H1 (cell line): ENCODE measurements at regions not wholly inside any gene's neighbourhood (a gene's known extent, or its start where the extent isn't known, plus 50 kb on each side); places are given as distances from the start of the nearest gene placed in this dataset.

ENCODE experiments used
- ASH2L ChIP-seq: fragments of 200-600, 300-600 bp; sonication (generic); IDR thresholded peaks from one replicate; pipeline ENCODE4 v1.7.1; 2017; ENCODE audit warnings: low read length
- CEBPB ChIP-seq: IDR thresholded peaks from 2 replicates; pipeline ENCODE4 v1.6.1; 2012; ENCODE audit warnings: low read depth, low read length
- MAFK ChIP-seq: IDR thresholded peaks from 2 replicates; pipeline ENCODE4 v1.6.1; 2012; ENCODE audit warnings: low read depth, mild to moderate bottlenecking, improper control_type of control experiment, low read length
- RAD21 ChIP-seq, 2 experiments: IDR thresholded peaks in 1 of 2; conservative IDR thresholded peaks in 1 of 2; 2 replicates each; pipeline ENCODE4 v1.6.1; 2011; ENCODE audit warnings: low read depth in 2 of 2, low read length in 2 of 2, improper control_type of control experiment in 1 of 2, inconsistent platforms in 1 of 2, mild to moderate bottlenecking in 1 of 2, moderate library complexity in 1 of 2
- SAP30 ChIP-seq: fragments of 300-600 bp; sonication (generic); IDR thresholded peaks from 2 replicates; pipeline ENCODE4 v1.7.1; 2012; ENCODE audit warnings: low read length, moderate library complexity, mild to moderate bottlenecking, inconsistent platforms; ENCODE audit not compliant: insufficient read depth, insufficient replicate concordance
- TAF1 ChIP-seq: IDR thresholded peaks from 2 replicates; pipeline ENCODE4 v1.6.1; 2011; ENCODE audit warnings: mild to moderate bottlenecking, low read depth, low read length
- TAF7 ChIP-seq: optimal IDR thresholded peaks from 2 replicates; pipeline ENCODE3; 2011; ENCODE audit warnings: low read depth, mild to moderate bottlenecking, inconsistent platforms, low read length, moderate library complexity, borderline replicate concordance
- TCF12 ChIP-seq: IDR thresholded peaks from 2 replicates; pipeline ENCODE4 v1.6.1; 2011; ENCODE audit warnings: low read depth, mild to moderate bottlenecking, low read length
- TF ChIP-seq, protein P1 (sequence below): fragments of 300-600 bp; sonication (generic); IDR thresholded peaks from 2 replicates; pipeline ENCODE4 v1.7.1; 2012; ENCODE audit warnings: low read length, moderate library complexity, mild to moderate bottlenecking, inconsistent platforms; ENCODE audit not compliant: insufficient replicate concordance
- TF ChIP-seq, protein P2 (sequence below): IDR thresholded peaks from 2 replicates; pipeline ENCODE4 v1.6.1; 2011; ENCODE audit warnings: low read depth, mild to moderate bottlenecking, low read length; ENCODE audit not compliant: insufficient read depth

DNA sequence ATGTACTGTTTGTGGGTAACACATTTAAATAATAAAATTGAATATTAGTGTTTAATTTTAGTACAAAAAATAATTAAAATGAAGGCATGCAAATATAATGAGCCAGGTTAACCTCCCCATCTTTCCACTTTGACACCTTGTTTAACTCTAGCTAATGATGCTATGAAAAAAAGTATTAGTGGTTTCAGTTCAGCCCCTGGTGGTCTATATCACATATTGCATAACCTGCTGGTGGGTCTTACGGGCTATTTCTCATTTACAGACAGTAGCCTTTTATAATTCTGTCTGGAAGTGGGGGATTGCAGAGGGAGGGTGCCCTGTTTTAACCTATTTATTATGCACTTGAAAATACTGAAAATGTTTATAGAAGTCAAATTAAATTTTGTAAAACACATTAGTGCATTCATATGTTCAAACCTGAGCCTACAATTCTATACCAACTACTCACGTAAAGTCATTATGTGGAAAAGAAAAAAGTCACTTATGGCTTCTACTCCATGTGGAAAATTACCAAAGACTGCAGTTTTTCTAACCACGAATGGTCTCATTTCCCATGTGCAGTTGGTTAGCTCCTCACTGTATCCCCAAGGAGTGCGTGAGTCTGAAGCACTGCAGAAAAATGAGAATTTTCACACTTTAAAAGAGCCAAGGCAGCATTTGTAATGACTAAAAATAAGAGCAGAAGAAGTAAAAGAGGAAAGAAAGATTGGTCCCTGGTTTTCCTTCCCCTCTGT is 381.0 kb downstream of the MTX2 start (continued):
- TF ChIP-seq, protein P1, sequence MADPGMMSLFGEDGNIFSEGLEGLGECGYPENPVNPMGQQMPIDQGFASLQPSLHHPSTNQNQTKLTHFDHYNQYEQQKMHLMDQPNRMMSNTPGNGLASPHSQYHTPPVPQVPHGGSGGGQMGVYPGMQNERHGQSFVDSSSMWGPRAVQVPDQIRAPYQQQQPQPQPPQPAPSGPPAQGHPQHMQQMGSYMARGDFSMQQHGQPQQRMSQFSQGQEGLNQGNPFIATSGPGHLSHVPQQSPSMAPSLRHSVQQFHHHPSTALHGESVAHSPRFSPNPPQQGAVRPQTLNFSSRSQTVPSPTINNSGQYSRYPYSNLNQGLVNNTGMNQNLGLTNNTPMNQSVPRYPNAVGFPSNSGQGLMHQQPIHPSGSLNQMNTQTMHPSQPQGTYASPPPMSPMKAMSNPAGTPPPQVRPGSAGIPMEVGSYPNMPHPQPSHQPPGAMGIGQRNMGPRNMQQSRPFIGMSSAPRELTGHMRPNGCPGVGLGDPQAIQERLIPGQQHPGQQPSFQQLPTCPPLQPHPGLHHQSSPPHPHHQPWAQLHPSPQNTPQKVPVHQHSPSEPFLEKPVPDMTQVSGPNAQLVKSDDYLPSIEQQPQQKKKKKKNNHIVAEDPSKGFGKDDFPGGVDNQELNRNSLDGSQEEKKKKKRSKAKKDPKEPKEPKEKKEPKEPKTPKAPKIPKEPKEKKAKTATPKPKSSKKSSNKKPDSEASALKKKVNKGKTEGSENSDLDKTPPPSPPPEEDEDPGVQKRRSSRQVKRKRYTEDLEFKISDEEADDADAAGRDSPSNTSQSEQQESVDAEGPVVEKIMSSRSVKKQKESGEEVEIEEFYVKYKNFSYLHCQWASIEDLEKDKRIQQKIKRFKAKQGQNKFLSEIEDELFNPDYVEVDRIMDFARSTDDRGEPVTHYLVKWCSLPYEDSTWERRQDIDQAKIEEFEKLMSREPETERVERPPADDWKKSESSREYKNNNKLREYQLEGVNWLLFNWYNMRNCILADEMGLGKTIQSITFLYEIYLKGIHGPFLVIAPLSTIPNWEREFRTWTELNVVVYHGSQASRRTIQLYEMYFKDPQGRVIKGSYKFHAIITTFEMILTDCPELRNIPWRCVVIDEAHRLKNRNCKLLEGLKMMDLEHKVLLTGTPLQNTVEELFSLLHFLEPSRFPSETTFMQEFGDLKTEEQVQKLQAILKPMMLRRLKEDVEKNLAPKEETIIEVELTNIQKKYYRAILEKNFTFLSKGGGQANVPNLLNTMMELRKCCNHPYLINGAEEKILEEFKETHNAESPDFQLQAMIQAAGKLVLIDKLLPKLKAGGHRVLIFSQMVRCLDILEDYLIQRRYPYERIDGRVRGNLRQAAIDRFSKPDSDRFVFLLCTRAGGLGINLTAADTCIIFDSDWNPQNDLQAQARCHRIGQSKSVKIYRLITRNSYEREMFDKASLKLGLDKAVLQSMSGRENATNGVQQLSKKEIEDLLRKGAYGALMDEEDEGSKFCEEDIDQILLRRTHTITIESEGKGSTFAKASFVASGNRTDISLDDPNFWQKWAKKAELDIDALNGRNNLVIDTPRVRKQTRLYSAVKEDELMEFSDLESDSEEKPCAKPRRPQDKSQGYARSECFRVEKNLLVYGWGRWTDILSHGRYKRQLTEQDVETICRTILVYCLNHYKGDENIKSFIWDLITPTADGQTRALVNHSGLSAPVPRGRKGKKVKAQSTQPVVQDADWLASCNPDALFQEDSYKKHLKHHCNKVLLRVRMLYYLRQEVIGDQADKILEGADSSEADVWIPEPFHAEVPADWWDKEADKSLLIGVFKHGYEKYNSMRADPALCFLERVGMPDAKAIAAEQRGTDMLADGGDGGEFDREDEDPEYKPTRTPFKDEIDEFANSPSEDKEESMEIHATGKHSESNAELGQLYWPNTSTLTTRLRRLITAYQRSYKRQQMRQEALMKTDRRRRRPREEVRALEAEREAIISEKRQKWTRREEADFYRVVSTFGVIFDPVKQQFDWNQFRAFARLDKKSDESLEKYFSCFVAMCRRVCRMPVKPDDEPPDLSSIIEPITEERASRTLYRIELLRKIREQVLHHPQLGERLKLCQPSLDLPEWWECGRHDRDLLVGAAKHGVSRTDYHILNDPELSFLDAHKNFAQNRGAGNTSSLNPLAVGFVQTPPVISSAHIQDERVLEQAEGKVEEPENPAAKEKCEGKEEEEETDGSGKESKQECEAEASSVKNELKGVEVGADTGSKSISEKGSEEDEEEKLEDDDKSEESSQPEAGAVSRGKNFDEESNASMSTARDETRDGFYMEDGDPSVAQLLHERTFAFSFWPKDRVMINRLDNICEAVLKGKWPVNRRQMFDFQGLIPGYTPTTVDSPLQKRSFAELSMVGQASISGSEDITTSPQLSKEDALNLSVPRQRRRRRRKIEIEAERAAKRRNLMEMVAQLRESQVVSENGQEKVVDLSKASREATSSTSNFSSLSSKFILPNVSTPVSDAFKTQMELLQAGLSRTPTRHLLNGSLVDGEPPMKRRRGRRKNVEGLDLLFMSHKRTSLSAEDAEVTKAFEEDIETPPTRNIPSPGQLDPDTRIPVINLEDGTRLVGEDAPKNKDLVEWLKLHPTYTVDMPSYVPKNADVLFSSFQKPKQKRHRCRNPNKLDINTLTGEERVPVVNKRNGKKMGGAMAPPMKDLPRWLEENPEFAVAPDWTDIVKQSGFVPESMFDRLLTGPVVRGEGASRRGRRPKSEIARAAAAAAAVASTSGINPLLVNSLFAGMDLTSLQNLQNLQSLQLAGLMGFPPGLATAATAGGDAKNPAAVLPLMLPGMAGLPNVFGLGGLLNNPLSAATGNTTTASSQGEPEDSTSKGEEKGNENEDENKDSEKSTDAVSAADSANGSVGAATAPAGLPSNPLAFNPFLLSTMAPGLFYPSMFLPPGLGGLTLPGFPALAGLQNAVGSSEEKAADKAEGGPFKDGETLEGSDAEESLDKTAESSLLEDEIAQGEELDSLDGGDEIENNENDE = no peak
- TF ChIP-seq ASH2L (no peak), CEBPB (0 out of 2 replicates have a peak, but pooled peaks have one; percentile 46), TCF12 (no peak), RAD21 (IDR thresholded peaks at IDR 0.05 in 1 of 2, conservative IDR thresholded peaks at IDR 0.05 in 1 of 2; ENCODE audit: low read depth in 2 of 2, low read length in 2 of 2) (peak; percentile 14 to 30; a peak in 2 of 4 replicates), TAF7 (no peak), SAP30 (no peak), MAFK (no peak), TAF1 (no peak)
- TF ChIP-seq, protein P2, sequence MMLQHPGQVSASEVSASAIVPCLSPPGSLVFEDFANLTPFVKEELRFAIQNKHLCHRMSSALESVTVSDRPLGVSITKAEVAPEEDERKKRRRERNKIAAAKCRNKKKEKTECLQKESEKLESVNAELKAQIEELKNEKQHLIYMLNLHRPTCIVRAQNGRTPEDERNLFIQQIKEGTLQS = no peak
